Neural cell (in vitro differentiated cells): ENCODE measurements at regions not wholly inside any gene's neighbourhood (a gene's known extent, or its start where the extent isn't known, plus 50 kb on each side); places are given as distances from the start of the nearest gene placed in this dataset.

Experiments used
- CTCF ChIP-seq: fragments of 450-650 bp; IDR thresholded peaks from 2 replicates; pipeline ENCODE4 v1.5.1; 2014; ENCODE audit warnings: antibody characterized with exemption, mild to moderate bottlenecking, moderate library complexity; ENCODE audit not compliant: poor library complexity, severe bottlenecking
- EP300 ChIP-seq: fragments of 450-650 bp; conservative IDR thresholded peaks from 2 replicates; pipeline ENCODE4 v1.6.1; 2014; ENCODE audit warnings: antibody characterized with exemption, mild to moderate bottlenecking, moderate library complexity; ENCODE audit not compliant: poor library complexity, severe bottlenecking
- EZH2 ChIP-seq: fragments of 200-600, 300-800 bp; shearing (Covaris generic), sonication (generic); IDR thresholded peaks from 2 replicates; pipeline ENCODE4 v1.6.1; 2014; ENCODE audit warnings: antibody characterized with exemption, low read length, borderline replicate concordance, mild to moderate bottlenecking; ENCODE audit not compliant: insufficient read depth, poor library complexity, severe bottlenecking
- MXI1 ChIP-seq: fragments of 450-650 bp; conservative IDR thresholded peaks from 2 replicates; pipeline ENCODE4 v1.6.1; 2014; ENCODE audit warnings: antibody characterized with exemption, mild to moderate bottlenecking; ENCODE audit not compliant: poor library complexity, severe bottlenecking
- POLR2AphosphoS5 ChIP-seq: IDR thresholded peaks from 2 replicates; pipeline ENCODE4 v1.6.1; 2012
- REST ChIP-seq: IDR thresholded peaks from 2 replicates; pipeline ENCODE4 v1.6.1; 2012; ENCODE audit warnings: borderline replicate concordance
- SMC3 ChIP-seq: fragments of 450-650 bp; conservative IDR thresholded peaks from 2 replicates; pipeline ENCODE4 v1.6.1; 2014; ENCODE audit warnings: antibody characterized with exemption, mild to moderate bottlenecking, moderate library complexity; ENCODE audit not compliant: poor library complexity
- TAF1 ChIP-seq: IDR thresholded peaks from 2 replicates; pipeline ENCODE4 v1.6.1; 2012; ENCODE audit warnings: low read depth

- TF ChIP-seq CTCF (no peak), SMC3 (no peak), REST (no peak), EP300 (no peak), MXI1 (no peak), EZH2 (no peak), TAF1 (no peak), POLR2AphosphoS5 (no peak)
These were observed 148.8 kb upstream of the LHX5 start for GRCh38 chr12:113620437-113620976.
